HTR-8/SVneo (cell line): ENCODE measurements at regions not wholly inside any gene's neighbourhood (a gene's known extent, or its start where the extent isn't known, plus 50 kb on each side); places are given as distances from the start of the nearest gene placed in this dataset.

Experiments
- DNase-seq: peaks from one replicate; pipeline ENCODE4 v3.0.0; 2011; ENCODE audit warnings: low spot score, mixed read lengths; ENCODE audit not compliant: insufficient read length
- FAIRE-seq: peaks from 2 replicates; lab custom pipeline; 2011; peaks lifted over from hg19 to GRCh38; lab: Jason Lieb, UNC

DNA sequence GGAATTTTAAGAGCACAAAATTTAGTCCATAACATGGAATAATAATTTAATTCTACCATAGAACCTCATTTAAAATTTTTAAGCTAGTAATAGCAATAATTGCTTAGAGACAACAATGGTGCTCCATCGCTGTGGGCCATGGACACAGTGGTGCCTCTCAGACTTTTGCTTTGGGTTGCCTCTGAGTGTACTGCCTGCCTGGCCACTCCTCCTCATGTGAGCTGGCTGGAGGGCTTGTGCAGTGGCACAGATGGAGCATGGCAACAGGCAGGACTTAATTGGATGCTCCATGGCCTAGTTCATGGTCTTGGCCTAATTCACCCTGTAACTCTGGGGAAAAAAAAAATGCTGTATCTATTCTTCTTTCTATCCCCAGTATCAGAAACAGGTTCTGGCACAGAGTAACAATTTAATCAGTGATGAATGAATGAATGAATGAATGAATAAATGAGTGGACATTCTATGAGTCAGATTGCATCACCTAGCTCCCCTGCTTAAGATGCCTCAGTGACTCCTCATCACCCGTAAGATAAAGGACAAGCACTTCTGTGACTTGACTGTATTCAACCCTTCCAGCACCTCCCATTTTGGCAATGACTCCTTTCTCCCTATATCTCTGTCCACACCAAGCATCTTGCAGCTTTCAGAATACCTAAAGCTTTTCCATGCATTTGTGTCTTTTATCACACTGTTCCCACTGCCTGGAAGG lies 211.8 kb upstream of the SLC14A2 start:
- DNase-seq (no peak), FAIRE-seq (no peak)

DNA sequence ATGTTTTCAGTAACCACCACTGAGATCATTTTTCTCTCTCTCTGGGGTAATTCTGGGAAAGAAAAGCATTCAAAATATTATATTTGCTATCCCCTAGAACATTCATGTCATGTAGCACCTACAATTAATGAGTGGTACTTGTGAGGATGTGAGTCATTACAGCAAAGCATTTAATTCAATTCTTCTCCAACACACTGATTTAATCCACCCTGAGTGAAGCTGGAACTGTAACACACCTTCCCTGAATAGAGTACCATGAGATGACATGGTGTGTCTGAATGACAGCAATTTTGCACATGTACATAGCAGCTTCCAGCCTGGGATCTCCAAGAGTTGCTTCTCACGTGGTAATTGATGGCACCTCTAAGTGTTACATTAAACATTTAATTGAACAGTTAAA lies 207.1 kb upstream of the SLC14A2 start:
- DNase-seq (no peak), FAIRE-seq (no peak)

DNA sequence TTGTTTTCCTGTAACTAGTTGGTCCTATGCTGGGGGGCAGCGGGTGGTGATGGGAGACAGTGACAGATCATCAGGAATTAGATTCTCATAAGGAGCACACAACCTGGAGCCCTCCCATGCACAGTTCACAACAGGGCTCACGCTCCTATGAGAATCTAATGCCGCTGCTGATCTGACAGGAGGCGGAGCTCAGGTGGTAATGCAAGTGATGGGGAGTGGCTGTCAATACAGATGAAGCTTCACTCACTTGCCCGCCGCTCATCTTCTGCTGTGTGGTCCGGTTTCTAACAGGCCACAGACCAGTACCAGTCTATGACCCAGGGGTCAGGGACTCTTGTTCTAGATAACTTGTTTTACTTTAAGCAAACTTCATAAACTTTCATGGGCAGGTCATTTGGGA lies 205.3 kb upstream of the SLC14A2 start:
- no peak for DNase-seq
- FAIRE-seq = no peak

DNA sequence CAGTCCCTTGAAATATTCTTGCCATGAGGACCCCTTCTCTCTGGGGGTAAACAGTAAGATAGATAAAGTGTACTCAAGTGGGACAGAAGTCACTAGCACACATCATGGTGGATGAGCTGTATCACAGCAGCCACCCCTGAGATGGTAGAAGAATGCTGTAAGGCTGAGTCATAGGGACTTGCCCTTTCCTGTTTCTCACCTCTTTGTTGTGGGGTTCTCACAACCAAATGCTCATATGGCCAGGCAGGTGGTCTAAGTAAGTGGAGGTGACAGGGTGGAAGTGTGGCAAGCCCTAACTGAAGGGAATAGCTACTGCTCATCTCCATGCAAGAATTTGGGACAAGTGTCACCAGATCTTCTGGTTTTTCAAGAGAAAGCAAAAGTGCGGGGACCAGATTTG lies 202.7 kb upstream of the SLC14A2 start:
- DNase-seq (no peak), FAIRE-seq (no peak)

DNA sequence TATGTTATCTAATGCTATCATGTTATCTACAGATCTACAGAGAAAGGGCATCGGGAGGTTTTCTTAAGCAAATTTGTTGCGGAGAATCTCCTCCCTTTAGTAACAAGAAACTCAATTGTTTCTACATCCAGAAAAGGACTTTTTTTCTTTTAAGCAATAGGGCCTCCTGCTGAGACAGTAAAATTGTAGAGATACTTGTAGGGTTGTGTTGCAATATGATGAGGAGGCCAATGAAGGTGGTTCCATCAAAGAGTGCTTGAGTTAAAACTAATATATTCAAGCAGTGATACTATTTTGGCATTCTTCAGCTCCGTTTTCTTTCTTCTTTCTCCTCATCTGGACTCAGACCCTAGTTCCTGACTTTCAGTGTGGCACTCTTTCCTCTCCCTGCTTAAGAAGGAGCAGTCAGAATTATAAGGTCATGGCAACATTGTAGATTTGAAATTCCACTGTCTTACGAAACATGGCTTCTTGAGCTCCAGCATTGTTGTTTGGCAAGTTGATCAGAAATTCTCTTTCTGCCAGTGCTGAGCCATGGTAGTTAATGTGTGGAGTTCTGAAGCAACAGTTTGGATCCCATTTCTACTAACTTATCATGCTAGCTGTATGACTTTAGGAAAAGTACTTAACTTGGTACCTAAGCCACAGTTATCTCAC lies 202.0 kb upstream of the SLC14A2 start:
- FAIRE-seq (no peak), DNase-seq (no peak)

DNA sequence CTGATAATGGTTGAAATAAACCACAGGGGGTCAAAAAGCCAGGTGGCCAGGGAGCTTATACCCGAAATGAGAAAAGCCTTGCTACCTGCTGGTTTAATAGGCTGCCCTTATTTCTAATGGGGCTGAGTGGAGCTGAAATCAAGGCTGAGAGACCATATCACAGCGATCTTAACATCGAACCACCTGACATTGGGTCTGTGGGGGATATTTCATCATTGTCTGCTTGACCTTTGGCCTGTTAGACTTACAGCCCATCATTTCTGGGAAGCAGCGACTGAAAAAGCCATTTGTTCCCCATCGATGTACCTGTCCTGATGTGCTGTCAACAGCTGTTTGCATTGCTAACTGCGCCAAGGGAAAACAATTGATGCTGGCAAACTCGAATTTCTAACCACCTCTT lies 199.7 kb upstream of the SLC14A2 start:
- DNase-seq = no peak
- no peak for FAIRE-seq

DNA sequence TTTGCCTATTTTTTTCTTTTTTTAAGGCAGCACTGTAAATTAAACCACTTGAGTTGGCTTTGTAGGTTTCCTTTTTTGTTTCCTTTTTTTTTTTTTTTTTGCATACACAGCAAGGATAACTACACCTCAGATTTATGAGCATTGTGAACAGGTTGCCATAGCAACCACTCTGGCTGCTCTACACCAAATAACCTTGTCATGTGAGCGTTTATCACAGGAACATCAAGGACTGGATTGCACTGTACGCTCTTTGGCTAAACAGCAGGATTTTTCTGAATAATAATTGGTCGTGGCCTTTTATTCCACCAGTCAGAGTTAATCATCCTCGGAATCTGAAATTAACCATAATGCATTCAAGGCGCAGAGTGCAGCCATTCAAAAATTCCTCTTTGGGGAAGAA lies 199.1 kb upstream of the SLC14A2 start:
- DNase-seq (no peak), FAIRE-seq (no peak)

DNA sequence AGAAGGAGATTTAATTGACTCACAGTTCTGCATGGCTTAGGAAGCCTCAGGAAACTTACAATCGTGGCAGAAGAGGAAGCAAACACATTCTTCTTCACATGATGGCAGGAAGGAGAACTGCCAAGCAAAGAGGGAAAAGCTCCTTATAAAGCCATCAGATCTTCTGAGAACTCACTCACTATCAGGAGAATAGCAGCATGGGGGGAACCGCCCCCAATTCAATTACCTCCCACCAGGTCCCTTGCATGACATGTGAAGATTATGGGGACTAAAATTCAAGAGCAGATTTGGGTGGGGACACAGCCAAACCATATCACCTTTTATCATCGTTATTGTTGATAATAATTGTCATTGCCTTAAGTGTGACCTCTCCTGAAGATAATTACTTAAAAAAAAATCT lies 197.9 kb upstream of the SLC14A2 start:
- DNase-seq = no peak
- no peak for FAIRE-seq

DNA sequence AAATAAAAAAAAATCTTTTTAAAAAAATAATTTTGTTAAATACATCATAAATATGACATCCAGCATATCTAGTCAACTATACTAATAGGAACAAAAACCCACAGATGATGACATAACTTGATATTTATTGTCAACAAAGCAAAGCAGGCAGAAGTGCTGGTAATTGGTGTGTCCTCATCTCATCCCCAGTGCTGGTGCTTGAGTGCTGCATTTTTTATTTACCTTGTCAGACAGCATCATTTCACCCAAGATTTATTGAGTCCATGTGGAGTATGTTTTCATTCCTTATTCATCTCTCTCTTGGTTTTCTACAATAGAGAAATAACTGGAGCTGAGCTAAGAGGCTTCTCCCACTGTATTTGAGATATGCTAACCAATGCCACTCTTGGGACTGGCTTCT lies 191.6 kb upstream of the SLC14A2 start:
- FAIRE-seq = no peak
- no peak for DNase-seq

DNA sequence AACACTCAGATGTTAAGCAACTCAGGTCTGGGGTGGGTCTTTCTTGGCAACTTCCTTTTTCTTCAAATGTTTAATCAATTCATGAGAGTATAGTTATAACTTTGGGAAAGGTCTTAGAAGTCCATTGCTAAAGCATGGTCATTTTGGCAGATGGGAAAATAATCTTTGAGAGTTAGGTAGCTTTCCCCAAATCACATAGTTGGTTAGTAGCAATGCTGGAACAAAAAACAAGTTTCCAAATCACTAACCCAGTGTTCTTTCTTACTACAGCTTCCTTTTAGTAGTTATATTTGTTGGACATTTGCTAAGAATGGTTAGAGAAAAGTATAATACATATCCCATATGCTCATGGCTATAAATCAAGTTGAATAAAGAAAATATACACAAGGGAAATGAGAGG lies 185.2 kb upstream of the SLC14A2 start:
- no peak for FAIRE-seq

DNA sequence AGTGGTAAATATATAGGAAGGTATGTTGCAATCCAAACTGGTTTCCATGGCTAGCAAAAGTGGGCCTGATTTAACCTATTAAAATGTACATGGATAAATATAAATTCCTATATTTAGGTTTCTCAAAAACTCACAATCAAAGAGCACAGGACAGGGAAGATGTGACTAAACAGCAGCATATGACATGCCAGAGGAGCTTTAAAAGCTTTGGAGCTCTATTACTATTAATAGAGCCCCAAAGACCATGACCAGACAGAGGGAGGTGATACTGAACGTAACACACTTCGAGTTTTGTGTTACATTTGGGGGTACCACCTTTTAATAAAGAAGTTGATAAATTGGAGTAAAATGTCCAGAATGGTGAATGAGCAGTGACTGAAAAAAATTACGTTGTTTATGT lies 179.5 kb upstream of the SLC14A2 start:
- FAIRE-seq (no peak), DNase-seq (no peak)

More for the DNA sequence above, 185.2 kb upstream of the SLC14A2 start:
- DNase-seq = no peak

DNA sequence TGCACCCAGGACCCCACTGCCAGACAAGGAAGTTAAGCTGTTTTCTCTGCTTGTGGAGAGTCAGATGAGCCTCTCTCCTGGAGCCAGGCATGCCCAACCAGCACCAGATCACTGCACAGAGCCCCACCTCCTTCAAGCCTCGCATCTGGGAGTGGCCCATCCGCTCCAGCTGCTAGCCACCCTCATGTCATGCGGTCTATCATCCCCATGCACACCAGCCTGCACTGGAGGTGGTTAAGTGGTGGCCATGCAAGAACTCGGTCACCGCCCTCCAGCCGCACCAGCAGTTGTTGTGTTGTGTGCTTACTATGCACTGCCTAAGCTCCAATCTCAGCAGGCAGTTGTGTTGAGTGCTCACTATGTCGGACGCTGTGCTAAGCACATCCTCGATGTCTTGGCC lies 177.9 kb upstream of the SLC14A2 start:
- no peak for DNase-seq
- no peak for FAIRE-seq

DNA sequence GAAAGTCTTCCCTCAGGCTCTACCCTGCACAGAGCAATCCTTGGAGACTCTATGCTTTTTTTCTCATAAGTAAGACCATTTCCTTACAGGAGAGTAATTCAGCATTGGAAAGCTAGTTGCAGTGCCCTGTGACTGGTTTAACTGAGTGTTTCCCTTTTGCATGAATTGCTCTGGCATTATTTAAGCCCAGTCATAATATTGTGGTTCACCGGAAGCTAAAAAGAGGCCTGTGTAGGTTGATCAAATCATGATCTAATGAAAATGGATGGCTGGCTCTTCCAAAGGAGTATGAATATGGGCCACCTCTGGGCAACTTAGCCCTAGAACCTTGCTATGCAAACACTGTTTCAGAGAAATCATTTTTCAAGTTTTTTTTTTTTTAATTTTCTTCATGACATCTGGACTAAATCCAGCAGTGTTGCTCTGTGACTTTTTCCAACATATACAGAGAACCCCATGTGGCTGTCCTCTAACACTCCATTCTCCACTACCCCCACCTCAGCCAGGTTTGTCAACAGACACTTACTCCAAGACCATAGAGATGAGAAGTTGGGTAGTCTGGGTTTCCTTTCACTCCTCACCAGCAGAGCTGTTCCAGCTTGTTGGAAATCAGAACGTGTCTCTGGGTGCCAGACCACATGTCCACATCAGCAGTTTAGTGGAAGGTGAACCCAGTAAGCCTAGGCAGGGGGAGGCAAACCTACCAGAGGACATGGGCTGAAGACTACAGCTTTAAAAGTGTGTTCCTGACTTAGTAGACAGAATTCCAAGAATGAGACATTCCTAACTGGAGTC lies 175.2 kb upstream of the SLC14A2 start:
- DNase-seq (no peak), FAIRE-seq (no peak)

DNA sequence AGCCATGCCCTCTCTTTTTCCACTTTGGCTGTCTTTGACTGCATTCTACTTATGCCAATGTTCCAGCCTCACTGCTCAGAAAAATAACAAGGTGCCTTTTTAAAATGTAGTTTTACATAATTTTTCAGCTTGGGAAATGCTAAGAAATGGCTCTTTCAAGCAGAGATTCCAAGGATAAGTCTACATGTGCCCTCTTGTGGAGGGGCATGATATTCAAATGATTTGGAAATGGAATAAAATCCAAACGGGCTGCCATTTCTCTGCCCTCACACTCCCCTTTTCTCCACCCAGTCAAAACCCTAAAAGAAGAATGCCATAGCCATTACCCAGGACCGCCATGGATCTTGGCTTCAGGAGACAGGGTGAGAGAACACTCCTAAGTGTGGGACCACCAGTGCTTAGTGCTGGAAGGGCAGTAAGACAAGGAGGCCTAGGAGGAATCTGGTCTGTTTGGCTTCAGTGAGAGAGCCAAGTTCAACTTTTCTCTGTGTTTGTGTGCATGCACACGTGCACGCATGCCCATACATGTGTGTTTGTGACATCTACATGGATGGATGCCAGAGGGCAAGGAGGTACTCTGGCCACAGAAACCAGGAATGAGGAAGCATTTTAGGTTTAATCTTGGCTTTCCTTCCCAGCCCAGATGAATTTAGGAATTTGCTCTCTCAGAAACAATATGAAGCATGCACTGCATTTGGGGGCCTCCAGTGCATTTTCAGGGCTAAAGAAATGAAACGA lies 174.0 kb upstream of the SLC14A2 start:
- FAIRE-seq (no peak), DNase-seq (no peak)

DNA sequence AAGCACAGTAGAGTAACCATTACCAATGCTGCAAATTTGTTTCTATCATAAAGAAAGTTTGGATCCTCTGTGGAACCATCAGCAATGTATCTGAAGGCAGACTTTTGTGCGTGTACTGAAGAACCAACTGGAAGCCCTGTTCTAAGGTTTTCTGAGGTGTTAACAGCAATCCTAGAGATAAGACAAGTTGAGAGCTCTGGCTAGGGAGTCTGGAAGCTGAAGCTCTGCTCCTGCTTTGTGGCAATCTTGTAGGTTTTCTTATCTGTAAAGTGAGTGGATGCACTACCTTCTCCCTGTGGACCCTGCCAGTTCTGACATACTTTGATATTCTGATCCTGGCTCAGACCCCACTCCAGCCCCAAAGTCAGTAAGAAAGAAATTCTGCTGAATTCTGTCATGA lies 171.2 kb upstream of the SLC14A2 start:
- no peak for DNase-seq
- no peak for FAIRE-seq

DNA sequence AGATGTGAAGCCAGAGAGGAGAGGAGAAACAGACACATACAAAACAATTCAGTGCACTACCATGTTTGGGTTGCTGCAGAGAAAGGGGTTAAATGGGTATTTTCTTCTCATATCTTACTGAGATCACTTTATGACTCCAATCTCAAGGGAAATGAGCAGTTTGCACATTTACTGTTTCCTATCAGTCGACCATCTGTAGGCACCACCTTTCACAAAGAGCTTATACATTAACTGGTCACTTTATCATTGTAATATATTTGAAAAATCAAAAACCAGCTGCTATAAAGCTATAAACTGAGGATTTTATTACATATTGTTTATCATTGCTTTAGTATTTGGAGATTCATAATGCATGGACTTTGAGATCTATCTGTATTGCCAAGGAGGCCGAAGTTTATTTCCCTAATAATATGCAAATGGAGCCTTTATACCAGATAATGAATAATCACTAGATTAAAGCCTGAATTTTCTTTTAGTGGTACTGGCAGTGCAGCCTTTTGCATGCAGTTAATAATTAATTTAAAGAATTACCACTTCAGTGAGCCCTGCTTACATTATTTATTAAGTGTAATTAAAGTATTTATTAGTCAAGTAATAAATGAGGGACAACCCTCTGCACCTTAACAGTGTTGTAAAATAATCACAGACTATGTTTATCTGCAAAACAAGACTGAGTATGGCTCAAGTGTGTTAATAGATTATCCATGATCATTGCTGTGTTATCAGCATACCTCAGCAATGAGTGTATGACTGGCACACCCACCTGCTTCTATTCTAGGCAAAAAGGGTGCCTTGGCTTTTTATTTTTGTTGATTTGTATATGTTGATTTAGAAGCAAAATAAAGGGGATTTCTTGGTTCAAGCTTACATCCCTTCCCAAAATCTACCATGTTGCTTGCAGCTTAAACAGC lies 167.7 kb upstream of the SLC14A2 start:
- FAIRE-seq = no peak
- no peak for DNase-seq

DNA sequence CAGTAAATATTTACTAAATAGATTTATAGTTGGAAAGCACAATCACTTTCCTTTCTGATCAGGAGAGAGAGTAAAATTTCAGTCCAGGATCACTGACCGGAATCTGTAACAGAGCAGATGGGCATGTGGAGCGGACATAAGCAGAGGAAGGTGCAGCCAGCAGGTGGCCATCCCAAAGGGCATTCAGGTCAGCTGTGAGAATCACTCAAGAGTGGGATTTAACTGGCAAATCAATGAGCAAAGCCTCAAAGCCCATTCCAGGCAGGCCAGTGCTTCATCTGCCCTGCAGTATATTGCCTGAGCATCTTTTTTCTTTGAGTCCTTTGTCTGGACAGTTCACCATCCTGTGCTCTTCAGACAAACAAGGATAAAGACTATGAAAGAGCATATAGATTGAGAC lies 166.4 kb upstream of the SLC14A2 start:
- DNase-seq = no peak
- no peak for FAIRE-seq

DNA sequence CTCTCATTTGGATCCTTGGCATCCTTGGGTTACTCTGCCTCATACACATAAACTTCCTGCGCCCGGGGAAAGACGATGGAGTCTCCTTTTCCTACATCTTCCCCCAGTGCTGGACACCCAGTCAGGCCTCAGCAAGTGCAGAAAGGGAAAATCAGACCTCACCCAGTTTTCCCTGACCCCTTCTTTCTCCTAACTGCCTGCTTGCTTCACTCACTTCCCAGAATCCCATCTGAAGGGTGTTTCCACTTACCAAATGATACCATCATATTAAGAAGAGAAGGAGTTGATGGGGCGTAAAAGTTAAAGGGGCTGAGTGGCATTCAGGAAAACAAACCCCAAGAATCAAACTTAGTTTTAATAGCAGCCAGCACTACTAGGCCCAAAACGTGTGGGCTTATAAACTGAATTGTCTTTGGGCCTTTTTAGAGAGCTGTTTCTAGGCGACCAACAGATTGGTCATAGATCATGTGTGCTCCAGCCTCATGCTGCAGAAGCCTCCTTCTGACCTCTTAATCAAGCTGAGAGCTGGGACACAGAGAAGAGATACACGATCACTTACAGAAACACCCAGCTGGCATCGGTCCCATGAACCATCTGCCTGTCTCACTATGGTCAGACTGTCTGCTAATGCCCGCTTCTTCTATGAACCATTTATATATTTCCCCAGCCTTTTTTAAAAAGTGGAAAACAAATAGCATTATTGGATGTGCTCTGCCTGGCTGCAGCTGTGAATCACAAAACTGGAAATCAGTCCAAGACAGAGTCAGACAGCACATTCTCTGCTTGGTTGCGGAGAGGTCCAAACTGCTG lies 165.7 kb upstream of the SLC14A2 start:
- FAIRE-seq (no peak), DNase-seq (no peak)
